Naive B cell (primary cell): ENCODE measurements at regions not wholly inside any gene's neighbourhood (a gene's known extent, or its start where the extent isn't known, plus 50 kb on each side); places are given as distances from the start of the nearest gene placed in this dataset.

ENCODE experiments used
- ATAC-seq, 2 donors: fragments of 150-1000 bp; cut with Tn5 transposase; 2 replicates each; pipeline ENCODE4 v1.10.0; 2021; ENCODE audit warnings: low read depth in 2 of 2, mild to moderate bottlenecking in 2 of 2, moderate library complexity in 2 of 2
- DNase-seq: peaks from one replicate; pipeline ENCODE4 v3.0.0; 2022
- H3K27ac Mint-ChIP-seq, 6 donors: one replicate each; pipeline ENCODE4 v1.8.0; 2020 to 2022; ENCODE audit warnings: mild to moderate bottlenecking in 6 of 6, mixed read lengths in 6 of 6, moderate library complexity in 5 of 6, inconsistent platforms in 2 of 6
- H3K27me3 Mint-ChIP-seq, 3 donors: one replicate each; pipeline ENCODE4 v1.8.0; 2021 to 2022; ENCODE audit warnings: mixed read lengths in 3 of 3, mild to moderate bottlenecking in 1 of 3
- H3K36me3 Mint-ChIP-seq, 2 donors: one replicate each; pipeline ENCODE4 v1.8.0; 2020 to 2022; ENCODE audit warnings: mixed read lengths in 2 of 2, inconsistent platforms in 1 of 2, mild to moderate bottlenecking in 1 of 2
- H3K4me1 Mint-ChIP-seq, 3 donors: one replicate each; pipeline ENCODE4 v1.8.0; 2020 to 2022; ENCODE audit warnings: mixed read lengths in 3 of 3, inconsistent platforms in 1 of 3, mild to moderate bottlenecking in 1 of 3, moderate library complexity in 1 of 3
- H3K4me3 Mint-ChIP-seq, 8 donors: one replicate each; pipeline ENCODE4 v1.8.0; 2020 to 2022; ENCODE audit warnings: mild to moderate bottlenecking in 8 of 8, mixed read lengths in 8 of 8, moderate library complexity in 8 of 8, inconsistent platforms in 2 of 8
- H3K9me3 Mint-ChIP-seq, 7 donors: one replicate each; pipeline ENCODE4 v1.8.0; 2020 to 2022; ENCODE audit warnings: mixed read lengths in 7 of 7, mild to moderate bottlenecking in 5 of 7, inconsistent platforms in 2 of 7, moderate library complexity in 1 of 7

- H3K4me1 Mint-ChIP-seq, result peaks cover 0 to 9% (median 7%) of the 10 kb centered on the region in 3 donors
- no peaks in the 10 kb centered on the region for H3K9me3 Mint-ChIP-seq
- ATAC-seq (no peak), DNase-seq (no peak)
- no peak overlapping the region for H3K27ac Mint-ChIP-seq
- H3K4me3 Mint-ChIP-seq, result no peak overlapping the region
- no peaks in the 10 kb centered on the region for H3K36me3 Mint-ChIP-seq
- peaks cover 0 to 6% (median 5%) of the 10 kb centered on the region in 3 donors for H3K27me3 Mint-ChIP-seq
Observed at GRCh38 chr10:118213436-118213835, 128.7 kb downstream of the FAM204A start.

- Mint-ChIP-seq H3K9me3 (no peaks in the 10 kb centered on the region), H3K27me3 (peaks cover 0 to 6% (median 6%) of the 10 kb centered on the region in 3 donors), H3K36me3 (no peaks in the 10 kb centered on the region), H3K4me1 (peaks cover 0 to 9% (median 7%) of the 10 kb centered on the region in 3 donors), H3K27ac (no peak overlapping the region), H3K4me3 (no peak overlapping the region)
- no peak for ATAC-seq
- DNase-seq, result no peak
Observed at GRCh38 chr10:118210276-118210675, 131.8 kb downstream of the FAM204A start.

GRCh38 chr10:118209215-118209614, 132.9 kb downstream of the FAM204A start:
- H3K27ac Mint-ChIP-seq, result peak overlapping the region in 1 of 6 donors; percentile 58
- no peak for ATAC-seq
- no peaks in the 10 kb centered on the region for H3K36me3 Mint-ChIP-seq
- no peaks in the 10 kb centered on the region for H3K9me3 Mint-ChIP-seq
- H3K4me3 Mint-ChIP-seq, result no peak overlapping the region
- H3K27me3 Mint-ChIP-seq, result peaks cover 0 to 6% (median 4%) of the 10 kb centered on the region in 3 donors
- DNase-seq, result no peak
- peaks cover 0 to 9% (median 7%) of the 10 kb centered on the region in 3 donors for H3K4me1 Mint-ChIP-seq

- Mint-ChIP-seq H3K27me3 (peaks cover 4 to 11% (median 9%) of the 10 kb centered on the region in 3 donors), H3K36me3 (no peaks in the 10 kb centered on the region), H3K27ac (no peak overlapping the region), H3K4me3 (no peak overlapping the region), H3K4me1 (no peaks in the 10 kb centered on the region), H3K9me3 (peaks cover 0 to 2% (median 0%) of the 10 kb centered on the region in 7 donors)
- no peak for ATAC-seq
- no peak for DNase-seq
Observed at GRCh38 chr10:118207470-118208007, 134.6 kb downstream of the FAM204A start.

GRCh38 chr10:118204292-118204943, 137.7 kb downstream of the FAM204A start:
- Mint-ChIP-seq H3K4me1 (no peaks in the 10 kb centered on the region), H3K4me3 (no peak overlapping the region), H3K36me3 (no peaks in the 10 kb centered on the region), H3K9me3 (peaks cover 0 to 5% (median 1%) of the 10 kb centered on the region in 7 donors), H3K27ac (no peak overlapping the region), H3K27me3 (peaks cover 4 to 22% (median 13%) of the 10 kb centered on the region in 3 donors)
- DNase-seq (no peak), ATAC-seq (no peak)

- Mint-ChIP-seq H3K4me1 (no peaks in the 10 kb centered on the region), H3K36me3 (no peaks in the 10 kb centered on the region), H3K4me3 (no peak overlapping the region), H3K27me3 (peaks cover 4 to 22% (median 13%) of the 10 kb centered on the region in 3 donors), H3K9me3 (peaks cover 0 to 6% (median 1%) of the 10 kb centered on the region in 7 donors), H3K27ac (no peak overlapping the region)
- DNase-seq (no peak), ATAC-seq (no peak)
Observed at GRCh38 chr10:118203461-118203860, 138.7 kb downstream of the FAM204A start.

GRCh38 chr10:118195729-118196128, 146.4 kb downstream of the FAM204A start:
- H3K4me1 Mint-ChIP-seq, result no peaks in the 10 kb centered on the region
- peaks cover 3 to 16% (median 6%) of the 10 kb centered on the region in 7 donors for H3K9me3 Mint-ChIP-seq
- DNase-seq, result no peak
- no peak overlapping the region for H3K27ac Mint-ChIP-seq
- no peak overlapping the region for H3K4me3 Mint-ChIP-seq
- H3K36me3 Mint-ChIP-seq, result no peaks in the 10 kb centered on the region
- no peak for ATAC-seq
- peaks cover 0 to 8% (median 0%) of the 10 kb centered on the region in 3 donors for H3K27me3 Mint-ChIP-seq

GRCh38 chr10:118193642-118194041, 146.9 kb upstream of the RAB11FIP2 start:
- no peak for ATAC-seq
- peaks cover 4 to 10% (median 6%) of the 10 kb centered on the region in 7 donors for H3K9me3 Mint-ChIP-seq
- no peak overlapping the region for H3K27ac Mint-ChIP-seq
- no peak overlapping the region for H3K4me3 Mint-ChIP-seq
- no peaks in the 10 kb centered on the region for H3K36me3 Mint-ChIP-seq
- no peak for DNase-seq
- H3K4me1 Mint-ChIP-seq, result no peaks in the 10 kb centered on the region
- H3K27me3 Mint-ChIP-seq, result peaks cover 0 to 17% (median 0%) of the 10 kb centered on the region in 3 donors

GRCh38 chr10:118181021-118181420, 134.3 kb upstream of the RAB11FIP2 start:
- DNase-seq (no peak), ATAC-seq (no peak)
- Mint-ChIP-seq H3K4me3 (no peak overlapping the region), H3K27me3 (peaks cover 0 to 5% (median 0%) of the 10 kb centered on the region in 3 donors), H3K4me1 (no peaks in the 10 kb centered on the region), H3K9me3 (peaks cover 6 to 18% (median 12%) of the 10 kb centered on the region in 7 donors), H3K36me3 (no peaks in the 10 kb centered on the region), H3K27ac (no peak overlapping the region)

- DNase-seq, result no peak
- H3K4me1 Mint-ChIP-seq, result no peaks in the 10 kb centered on the region
- ATAC-seq, result no peak
Observed at GRCh38 chr10:118175148-118175547, 128.4 kb upstream of the RAB11FIP2 start.

GRCh38 chr10:118173296-118173695, 126.6 kb upstream of the RAB11FIP2 start:
- peaks cover 0 to 26% (median 15%) of the 10 kb centered on the region in 3 donors for H3K27me3 Mint-ChIP-seq

More at GRCh38 chr10:118175148-118175547, 128.4 kb upstream of the RAB11FIP2 start:
- Mint-ChIP-seq H3K36me3 (no peaks in the 10 kb centered on the region), H3K9me3 (peaks cover 2 to 10% (median 6%) of the 10 kb centered on the region in 7 donors), H3K4me3 (no peak overlapping the region), H3K27me3 (peaks cover 0 to 15% (median 12%) of the 10 kb centered on the region in 3 donors), H3K27ac (no peak overlapping the region)

GRCh38 chr10:118171861-118172260, 125.1 kb upstream of the RAB11FIP2 start:
- Mint-ChIP-seq H3K4me3 (no peak overlapping the region), H3K27ac (no peak overlapping the region), H3K27me3 (peaks cover 10 to 34% (median 15%) of the 10 kb centered on the region in 3 donors)

More at GRCh38 chr10:118173296-118173695, 126.6 kb upstream of the RAB11FIP2 start:
- ATAC-seq (no peak), DNase-seq (no peak)
- H3K27ac Mint-ChIP-seq, result no peak overlapping the region
- H3K4me3 Mint-ChIP-seq, result no peak overlapping the region
- no peaks in the 10 kb centered on the region for H3K4me1 Mint-ChIP-seq
- peaks cover 0 to 6% (median 2%) of the 10 kb centered on the region in 7 donors for H3K9me3 Mint-ChIP-seq
- no peaks in the 10 kb centered on the region for H3K36me3 Mint-ChIP-seq

GRCh38 chr10:118167056-118167700, 120.4 kb upstream of the RAB11FIP2 start:
- Mint-ChIP-seq H3K9me3 (peaks cover 0 to 3% (median 0%) of the 10 kb centered on the region in 7 donors), H3K27ac (no peak overlapping the region), H3K4me1 (no peaks in the 10 kb centered on the region), H3K27me3 (peaks cover 10 to 20% (median 12%) of the 10 kb centered on the region in 3 donors), H3K36me3 (no peaks in the 10 kb centered on the region), H3K4me3 (no peak overlapping the region)
- DNase-seq (no peak), ATAC-seq (no peak)

More at GRCh38 chr10:118171861-118172260, 125.1 kb upstream of the RAB11FIP2 start:
- DNase-seq (no peak), ATAC-seq (no peak)
- peaks cover 0 to 6% (median 2%) of the 10 kb centered on the region in 7 donors for H3K9me3 Mint-ChIP-seq
- H3K36me3 Mint-ChIP-seq, result no peaks in the 10 kb centered on the region
- no peaks in the 10 kb centered on the region for H3K4me1 Mint-ChIP-seq
